ENCODE measurements at regions not wholly inside any gene's neighbourhood (a gene's known extent, or its start where the extent isn't known, plus 50 kb on each side); places are given as distances from the start of the nearest gene placed in this dataset.
"Not testable (repeated sequence)": the region's sequence is repeated elsewhere in the genome, so short reads cannot be mapped to it uniquely, and the experiment has no call there.

DNA sequence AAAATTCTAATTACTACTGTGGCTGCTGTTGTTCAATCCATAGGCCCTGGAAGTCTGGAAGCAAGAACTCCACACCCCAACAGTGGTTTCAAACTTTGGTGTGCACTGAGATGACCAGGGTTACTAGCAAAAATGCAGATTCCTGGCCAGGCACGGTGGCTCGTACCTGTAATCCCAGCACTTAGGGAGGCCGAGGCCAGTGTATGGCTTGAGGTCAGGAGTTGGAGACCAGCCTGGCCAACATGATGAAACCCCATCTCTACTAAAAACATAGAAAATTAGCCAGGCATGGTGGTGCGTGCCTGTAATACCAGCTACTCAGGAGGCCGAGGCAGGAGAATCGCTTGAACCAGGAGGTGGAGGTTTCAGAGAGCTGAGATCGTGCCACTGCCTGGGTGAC, 172.2 kb downstream of the OR4M2 start:
- not testable (repeated sequence) for TF ChIP-seq POLR2AphosphoS5, POLR2A (IDR thresholded peaks at IDR 0.05; ENCODE audit: low read depth, low read length)
